Suprapubic skin (tissue), 4 donors: ENCODE measurements at regions not wholly inside any gene's neighbourhood (a gene's known extent, or its start where the extent isn't known, plus 50 kb on each side); places are given as distances from the start of the nearest gene placed in this dataset.

ENCODE experiments used
- DNase-seq, 2 donors: peaks; one replicate each; pipeline ENCODE4 v3.0.0-alpha.2; 2019; ENCODE audit warnings: low spot score in 2 of 2
- H3K27ac ChIP-seq: fragments of 200-600 bp; sonication (generic); one replicate; pipeline ENCODE4 v1.5.1; 2019
- H3K27me3 ChIP-seq: fragments of 200-600 bp; sonication (generic); one replicate; pipeline ENCODE4 v1.5.1; 2019
- H3K36me3 ChIP-seq: fragments of 200-600 bp; sonication (generic); one replicate; pipeline ENCODE4 v1.5.1; 2019
- H3K4me1 ChIP-seq: fragments of 200-600 bp; sonication (generic); one replicate; pipeline ENCODE4 v1.5.1; 2019
- H3K4me3 ChIP-seq: fragments of 200-600 bp; sonication (generic); one replicate; pipeline ENCODE4 v1.5.1; 2019; ENCODE audit warnings: mild to moderate bottlenecking
- H3K9me3 ChIP-seq: fragments of 200-600 bp; sonication (generic); one replicate; pipeline ENCODE4 v1.5.1; 2019
- EP300 ChIP-seq: sonication (generic); formaldehyde crosslinking; IDR thresholded peaks from one replicate; pipeline ENCODE4 v1.6.1; 2017; ENCODE audit warnings: antibody characterized with exemption
- POLR2A ChIP-seq, 2 donors: fragments of 450-650 bp; IDR thresholded peaks; one replicate each; pipeline ENCODE4 v1.6.1; 2017; ENCODE audit warnings: antibody characterized with exemption in 2 of 2, mild to moderate bottlenecking in 2 of 2, moderate library complexity in 2 of 2
- POLR2AphosphoS5 ChIP-seq, 3 donors: sonication (generic); formaldehyde crosslinking; IDR thresholded peaks; one replicate each; pipeline ENCODE4 v1.6.1; 2017; ENCODE audit warnings: antibody characterized with exemption in 3 of 3
- WGBS: methylation state at CpG from one replicate; pipeline ENCODE4 v1.1.5; 2018; 5-methylcytosine and 5-hydroxymethylcytosine counted together
- TF ChIP-seq, protein P1 (sequence below), 2 donors: fragments of 200-600 bp in 1 of 2; fragments of 450-650 bp in 1 of 2; sonication (generic) in 1 of 2; IDR thresholded peaks; one replicate each; pipeline ENCODE4 v1.5.1; 2016 to 2019; ENCODE audit warnings: antibody characterized with exemption in 2 of 2, mild to moderate bottlenecking in 1 of 2, moderate library complexity in 1 of 2

DNA sequence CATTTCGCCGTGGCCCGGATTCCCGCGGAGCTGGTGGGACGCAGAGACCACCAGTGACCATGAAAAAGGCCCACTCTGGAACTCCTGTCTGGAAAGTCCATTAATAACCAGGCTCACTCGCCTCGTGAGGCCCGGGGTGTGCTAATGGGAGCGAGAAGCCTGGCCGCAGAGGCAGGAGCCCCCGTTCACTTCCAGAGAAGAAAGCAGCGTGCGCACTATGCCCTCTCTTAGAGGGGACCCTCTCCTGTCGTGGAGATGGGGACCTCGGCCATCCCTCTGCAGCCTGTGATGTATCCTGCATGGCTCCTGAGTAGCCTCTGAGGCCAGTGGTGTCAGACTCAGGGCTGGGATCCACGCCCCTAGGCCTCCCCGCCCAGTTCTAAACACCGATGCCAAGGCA lies 134.1 kb upstream of the VRK1 start:
- Histone ChIP-seq H3K4me1 (peaks cover 9% of the 10 kb centered on the region), H3K27me3 (peaks cover 18% of the 10 kb centered on the region), H3K9me3 (no peaks in the 10 kb centered on the region), H3K27ac (no peak overlapping the region), H3K36me3 (no peaks in the 10 kb centered on the region), H3K4me3 (no peak overlapping the region)
- DNase-seq, result peak in 1 of 2 donors; percentile 61
- TF ChIP-seq POLR2A (IDR thresholded peaks at IDR 0.05), result no peak
- no peak for TF ChIP-seq POLR2AphosphoS5 (IDR thresholded peaks at IDR 0.05)
- TF ChIP-seq, protein P1, sequence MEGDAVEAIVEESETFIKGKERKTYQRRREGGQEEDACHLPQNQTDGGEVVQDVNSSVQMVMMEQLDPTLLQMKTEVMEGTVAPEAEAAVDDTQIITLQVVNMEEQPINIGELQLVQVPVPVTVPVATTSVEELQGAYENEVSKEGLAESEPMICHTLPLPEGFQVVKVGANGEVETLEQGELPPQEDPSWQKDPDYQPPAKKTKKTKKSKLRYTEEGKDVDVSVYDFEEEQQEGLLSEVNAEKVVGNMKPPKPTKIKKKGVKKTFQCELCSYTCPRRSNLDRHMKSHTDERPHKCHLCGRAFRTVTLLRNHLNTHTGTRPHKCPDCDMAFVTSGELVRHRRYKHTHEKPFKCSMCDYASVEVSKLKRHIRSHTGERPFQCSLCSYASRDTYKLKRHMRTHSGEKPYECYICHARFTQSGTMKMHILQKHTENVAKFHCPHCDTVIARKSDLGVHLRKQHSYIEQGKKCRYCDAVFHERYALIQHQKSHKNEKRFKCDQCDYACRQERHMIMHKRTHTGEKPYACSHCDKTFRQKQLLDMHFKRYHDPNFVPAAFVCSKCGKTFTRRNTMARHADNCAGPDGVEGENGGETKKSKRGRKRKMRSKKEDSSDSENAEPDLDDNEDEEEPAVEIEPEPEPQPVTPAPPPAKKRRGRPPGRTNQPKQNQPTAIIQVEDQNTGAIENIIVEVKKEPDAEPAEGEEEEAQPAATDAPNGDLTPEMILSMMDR (IDR thresholded peaks at IDR 0.05), result no peak
- TF ChIP-seq EP300, result no peak
- WGBS, result 84% methylated on average over 18 of the region's 19 CpGs

DNA sequence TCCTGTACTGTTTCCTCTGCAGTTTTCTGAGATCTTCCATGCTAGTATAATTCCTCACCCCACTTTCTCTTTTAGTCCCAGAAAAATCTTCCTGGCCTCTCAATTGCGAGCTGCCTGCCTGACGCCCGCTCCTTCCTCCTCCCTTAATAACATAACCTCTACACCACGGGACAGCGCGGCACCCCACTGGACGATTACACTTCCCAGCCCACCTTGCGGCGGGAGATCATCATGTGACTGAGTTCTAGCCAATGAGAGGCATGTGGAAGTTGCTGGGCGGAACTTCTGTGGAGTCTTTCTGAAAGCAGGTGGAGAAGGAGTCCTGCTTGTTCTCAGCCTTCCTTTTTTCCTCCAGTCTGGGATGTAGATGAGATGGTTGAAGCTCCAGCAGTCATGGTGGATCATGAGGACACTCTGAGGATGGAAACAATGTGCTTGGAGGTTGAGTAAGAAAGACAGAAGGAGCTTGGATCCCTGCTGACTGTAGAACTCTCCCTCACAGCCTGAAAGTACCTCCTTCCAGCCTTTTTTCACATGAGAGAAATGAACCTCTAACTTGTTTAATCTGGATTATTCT lies 133.6 kb upstream of the VRK1 start:
- TF ChIP-seq POLR2AphosphoS5 (IDR thresholded peaks at IDR 0.05) (no peak), EP300 (no peak), POLR2A (IDR thresholded peaks at IDR 0.05) (no peak)
- TF ChIP-seq, protein P1 (IDR thresholded peaks at IDR 0.05), result no peak
- Histone ChIP-seq H3K27ac (no peak overlapping the region), H3K4me3 (no peak overlapping the region), H3K36me3 (no peaks in the 10 kb centered on the region), H3K4me1 (peaks cover 9% of the 10 kb centered on the region), H3K9me3 (no peaks in the 10 kb centered on the region), H3K27me3 (peaks cover 18% of the 10 kb centered on the region)
- DNase-seq, result peak in 1 of 2 donors; percentile 15
- 79% methylated on average over 10 of the region's 10 CpGs for WGBS

DNA sequence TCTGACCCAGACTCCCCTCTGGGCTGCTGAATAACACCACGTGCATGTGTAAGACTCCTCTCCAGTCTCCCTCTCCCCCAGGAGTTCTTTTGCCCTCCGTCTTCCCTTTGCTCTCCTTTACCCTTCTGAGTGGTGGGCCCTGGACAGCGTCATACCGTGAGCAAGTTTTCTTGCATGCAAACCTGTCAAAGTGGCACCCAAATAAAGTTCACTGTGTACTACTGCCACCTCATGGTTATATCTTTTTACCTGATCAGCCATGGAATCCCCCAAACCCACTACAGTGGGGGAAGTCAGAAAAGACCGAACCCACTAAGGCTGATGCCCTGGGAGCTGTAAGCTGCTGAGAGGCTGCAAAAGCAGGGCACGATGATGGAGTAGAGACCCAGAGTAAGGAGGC lies 131.1 kb upstream of the VRK1 start:
- H3K27me3 ChIP-seq, result peaks cover 12% of the 10 kb centered on the region
- no peaks in the 10 kb centered on the region for H3K36me3 ChIP-seq
- H3K27ac ChIP-seq, result no peak overlapping the region
- peak in 1 of 2 donors; percentile 29 for DNase-seq
- TF ChIP-seq POLR2AphosphoS5 (IDR thresholded peaks at IDR 0.05), result no peak
- no peak overlapping the region for H3K4me3 ChIP-seq
- H3K4me1 ChIP-seq, result peaks cover 9% of the 10 kb centered on the region
- H3K9me3 ChIP-seq, result no peaks in the 10 kb centered on the region
- 79% methylated on average over 6 of the region's 6 CpGs for WGBS

DNA sequence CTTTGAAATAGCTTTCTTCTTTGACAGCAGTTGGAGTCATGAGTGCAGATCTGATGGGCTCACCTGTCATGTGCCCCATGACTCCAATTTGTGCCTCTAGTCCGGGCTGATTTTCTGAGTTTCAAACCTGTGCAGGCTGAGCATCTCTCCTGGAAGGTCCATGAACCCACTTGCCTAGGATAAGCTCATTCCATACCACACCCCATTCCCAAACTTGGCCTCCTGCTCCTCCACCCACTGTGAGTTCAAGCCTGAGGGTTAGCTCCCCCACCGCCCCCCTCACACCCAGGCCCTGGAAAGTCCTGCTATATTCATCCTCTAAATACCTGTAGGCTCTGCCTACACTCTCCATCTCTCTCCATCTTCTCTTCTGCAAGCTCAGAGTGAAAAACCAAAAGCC lies 126.8 kb upstream of the VRK1 start:
- WGBS, result 78% methylated on average over 2 of the region's 2 CpGs

DNA sequence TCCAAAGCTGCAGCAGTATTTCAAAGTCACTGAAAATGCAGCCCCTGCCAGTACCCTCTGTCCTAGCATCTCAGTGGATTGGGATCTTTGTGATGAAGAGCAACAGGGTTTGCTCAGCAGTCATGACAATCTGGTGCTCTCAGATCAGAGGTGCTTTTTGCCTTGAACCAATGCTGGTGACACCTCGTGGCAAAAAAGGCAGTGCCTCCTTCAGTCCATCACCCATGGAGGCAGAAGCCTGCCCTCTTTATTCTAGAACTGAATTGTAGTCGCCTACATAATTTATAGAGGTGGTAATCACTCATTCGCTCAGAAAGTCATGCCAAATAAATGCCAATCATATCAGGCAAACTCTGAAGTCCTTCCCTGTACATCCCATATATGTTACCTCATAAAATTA lies 126.0 kb upstream of the VRK1 start:
- Histone ChIP-seq H3K27ac (no peak overlapping the region), H3K36me3 (no peaks in the 10 kb centered on the region), H3K27me3 (peaks cover 1% of the 10 kb centered on the region), H3K4me1 (peaks cover 2% of the 10 kb centered on the region), H3K9me3 (no peaks in the 10 kb centered on the region), H3K4me3 (no peak overlapping the region)
- DNase-seq, result no peak
- TF ChIP-seq EP300 (no peak), POLR2AphosphoS5 (IDR thresholded peaks at IDR 0.05) (no peak), POLR2A (IDR thresholded peaks at IDR 0.05) (no peak)
- TF ChIP-seq, protein P1 (IDR thresholded peaks at IDR 0.05), result no peak
- 51% methylated on average over 3 of the region's 3 CpGs for WGBS

More for the DNA sequence above, 126.8 kb upstream of the VRK1 start:
- H3K27me3 ChIP-seq, result peaks cover 6% of the 10 kb centered on the region
- H3K9me3 ChIP-seq, result no peaks in the 10 kb centered on the region
- no peaks in the 10 kb centered on the region for H3K36me3 ChIP-seq
- DNase-seq, result no peak
- no peak overlapping the region for H3K4me3 ChIP-seq
- no peaks in the 10 kb centered on the region for H3K4me1 ChIP-seq
- no peak overlapping the region for H3K27ac ChIP-seq
- no peak for TF ChIP-seq EP300
- no peak for TF ChIP-seq POLR2AphosphoS5 (IDR thresholded peaks at IDR 0.05)
- TF ChIP-seq, protein P1 (IDR thresholded peaks at IDR 0.05), result no peak
- TF ChIP-seq POLR2A (IDR thresholded peaks at IDR 0.05), result no peak

DNA sequence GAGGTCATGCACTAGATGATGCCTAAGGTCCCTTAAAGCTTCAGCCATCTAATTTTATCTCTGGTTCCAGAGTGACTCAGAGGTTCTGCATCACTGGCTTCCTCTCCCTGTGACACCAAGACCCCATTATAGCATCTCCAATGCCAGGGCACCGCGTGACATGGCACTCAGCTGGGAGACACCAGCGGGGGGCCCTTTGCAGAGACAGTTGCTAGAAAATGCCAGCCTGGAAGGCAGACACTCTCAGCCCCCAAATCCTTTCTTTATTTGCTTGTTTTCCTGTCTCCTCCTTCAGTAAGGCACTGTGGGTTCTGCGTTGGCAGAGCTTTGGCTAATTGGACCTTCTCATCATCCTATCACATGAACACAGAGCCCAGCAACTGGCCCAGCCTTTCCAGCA lies 123.5 kb upstream of the VRK1 start:
- TF ChIP-seq EP300 (no peak), POLR2A (IDR thresholded peaks at IDR 0.05) (no peak), POLR2AphosphoS5 (IDR thresholded peaks at IDR 0.05) (no peak)
- TF ChIP-seq, protein P1 (IDR thresholded peaks at IDR 0.05), result no peak
- no peak for DNase-seq
- no peak overlapping the region for H3K4me3 ChIP-seq
- no peak overlapping the region for H3K27ac ChIP-seq
- no peaks in the 10 kb centered on the region for H3K36me3 ChIP-seq
- H3K27me3 ChIP-seq, result no peaks in the 10 kb centered on the region
- 87% methylated on average over 4 of the region's 4 CpGs for WGBS
- H3K9me3 ChIP-seq, result no peaks in the 10 kb centered on the region
- peaks cover 6% of the 10 kb centered on the region for H3K4me1 ChIP-seq
